T-helper 1 cell treated with Interleukin-12 subunit alpha and Interleukin-12 subunit beta and Interleukin-4 antibody, amounts not matched to agents 30 ng/mL and 1 ng/mL, for 36 hours (primary cell): ENCODE measurements at regions not wholly inside any gene's neighbourhood (a gene's known extent, or its start where the extent isn't known, plus 50 kb on each side); places are given as distances from the start of the nearest gene placed in this dataset.

Source experiments
- intact Hi-C: fragments of 100-400 bp; cut with micrococcal nuclease; formaldehyde crosslinking; loops from one replicate; pipeline ENCODE4 v1.15.1; 2024

DNA sequence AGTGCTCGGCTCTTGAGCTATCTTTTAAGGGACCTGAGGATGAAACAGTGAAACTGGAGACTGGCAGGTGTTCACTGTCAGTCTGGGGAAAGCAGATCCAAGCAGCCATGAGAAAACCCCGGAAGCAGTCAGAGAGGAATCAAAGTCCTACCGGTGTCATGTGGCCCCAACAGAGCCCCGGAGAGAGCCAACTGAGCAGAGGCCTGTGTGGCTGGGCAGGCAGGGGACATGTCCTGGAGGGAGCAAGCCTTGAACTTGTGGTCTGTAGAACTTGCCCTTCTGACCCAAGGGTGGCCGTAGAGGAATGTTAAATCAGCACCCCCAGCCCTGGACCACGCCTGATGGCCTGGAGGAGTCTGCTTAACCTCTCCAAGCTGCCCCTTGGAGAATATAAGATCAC lies 113.7 kb upstream of the ZNF507 start:
- intact Hi-C loops: no loop called here

DNA sequence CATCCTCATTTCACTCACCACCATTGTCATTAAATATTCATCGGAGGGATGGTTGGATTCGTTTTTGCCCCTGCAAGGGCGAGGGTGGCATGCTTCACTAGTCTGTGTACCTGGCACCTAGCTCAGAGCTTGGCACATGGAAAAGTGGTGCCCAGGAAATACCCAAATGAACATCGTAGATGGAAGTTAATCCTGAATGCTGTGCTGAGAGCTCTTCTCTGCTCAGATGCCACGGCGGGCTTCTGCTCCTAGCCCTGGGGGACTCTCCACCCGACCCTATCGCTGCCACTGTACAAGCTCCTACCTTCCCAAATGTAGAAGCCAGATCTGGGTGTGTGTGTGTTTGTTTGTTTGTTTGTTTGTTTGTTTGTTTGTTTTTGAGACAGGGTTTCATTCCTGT lies 113.0 kb upstream of the ZNF507 start:
- intact Hi-C loops: no loop called here

DNA sequence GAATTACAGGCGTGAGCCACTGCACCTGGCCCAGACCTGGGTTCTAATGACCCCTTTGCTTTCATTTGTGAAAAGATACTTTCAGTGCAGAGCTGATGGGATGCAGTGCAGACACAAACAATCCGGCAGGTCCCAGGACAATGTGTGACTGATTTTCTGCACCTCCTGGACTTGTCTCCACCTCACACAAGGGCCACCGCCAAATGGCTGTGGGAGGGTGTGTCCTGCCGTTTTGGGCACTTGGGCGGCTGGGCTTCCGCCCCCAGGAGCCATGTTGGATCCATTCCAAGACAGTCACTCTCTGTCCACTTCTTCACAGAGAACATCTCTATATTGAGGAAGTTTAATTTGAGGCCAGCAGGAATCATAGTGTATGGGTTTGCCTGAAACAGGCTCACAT lies 112.3 kb upstream of the ZNF507 start:
- intact Hi-C loops: no loop called here

DNA sequence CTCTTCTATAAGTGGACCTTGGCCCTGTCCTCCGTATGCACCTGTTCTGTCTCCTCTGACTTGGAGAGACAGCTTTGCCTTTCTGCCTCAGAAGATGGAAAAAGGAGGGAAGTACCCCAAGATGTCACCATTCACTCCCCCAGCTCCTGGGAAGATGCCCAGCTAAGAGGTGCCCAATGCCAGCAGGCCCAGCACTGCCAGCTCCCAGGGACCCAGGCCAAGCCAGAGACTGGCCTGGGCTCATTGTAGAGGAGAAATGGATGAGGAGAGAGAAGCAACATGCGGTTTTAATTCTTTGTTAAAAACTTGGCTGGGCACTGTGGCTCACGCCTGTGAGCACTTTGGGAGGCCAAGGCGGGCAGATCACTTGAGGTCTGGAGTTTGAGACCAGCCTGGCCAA lies 111.5 kb upstream of the ZNF507 start:
- intact Hi-C loops: no loop called here

DNA sequence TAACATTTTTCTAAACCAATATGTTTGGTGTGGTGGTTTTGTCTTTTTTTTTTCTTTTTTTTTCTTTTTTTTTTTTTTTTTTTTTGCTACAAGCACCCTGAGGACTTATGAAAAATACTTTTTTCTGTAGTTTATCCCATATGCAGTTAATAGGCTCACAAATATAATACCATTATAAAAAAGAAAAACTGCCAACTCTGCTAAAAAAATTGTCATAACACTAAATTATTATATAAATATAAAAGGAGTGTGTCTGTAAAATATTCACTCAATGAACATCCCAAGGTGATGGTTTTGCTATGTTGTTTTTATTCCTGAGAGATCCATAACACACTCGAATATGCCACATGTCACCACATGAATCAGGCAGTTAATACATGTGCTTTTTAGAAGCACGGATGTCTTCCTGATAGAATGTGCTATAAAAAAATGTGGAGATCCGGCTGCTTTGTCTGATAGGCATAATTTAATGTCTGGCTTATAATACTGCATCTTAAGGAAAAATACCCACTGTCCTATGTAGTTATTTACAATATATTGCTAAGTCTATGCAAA lies 110.7 kb upstream of the ZNF507 start:
- intact Hi-C loops: no loop called here

DNA sequence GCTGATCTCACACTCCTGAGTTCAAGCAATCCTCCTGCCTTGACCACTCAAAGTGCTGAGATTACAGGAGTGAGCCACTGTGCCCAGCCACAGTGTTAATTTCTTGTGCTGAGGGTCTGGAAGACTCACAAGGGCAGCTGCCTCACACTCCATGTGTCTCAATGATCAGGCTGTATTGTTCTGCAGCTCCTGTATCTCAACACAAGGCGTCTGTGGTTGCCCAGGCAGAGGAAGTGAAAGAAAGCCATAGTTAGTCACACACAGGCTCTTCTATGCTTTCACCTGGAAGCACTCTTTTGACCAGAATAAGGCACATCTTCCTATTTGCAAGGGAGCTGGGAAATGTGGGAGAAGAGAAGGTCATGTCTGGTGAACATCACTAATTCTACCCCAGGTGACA lies 107.3 kb upstream of the ZNF507 start:
- intact Hi-C loops: no loop called here

DNA sequence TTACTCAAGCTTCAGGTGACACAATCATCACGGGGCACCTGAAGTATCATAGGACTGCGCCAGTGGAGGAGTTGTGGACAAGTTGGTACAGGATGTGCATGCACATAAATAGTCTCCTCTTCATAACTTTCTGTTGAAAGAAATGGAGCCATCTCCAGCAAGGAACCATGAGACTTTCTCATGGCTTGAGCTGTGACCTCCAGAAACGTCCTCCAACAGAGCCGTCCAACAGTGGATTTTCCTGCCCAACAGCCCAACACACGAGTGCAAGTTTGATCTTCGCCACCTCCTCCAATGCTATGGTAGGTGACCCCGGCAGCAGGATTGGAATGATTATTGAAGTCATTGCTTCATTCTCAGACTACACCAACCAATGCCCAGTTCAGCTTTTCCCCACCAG lies 105.1 kb upstream of the ZNF507 start:
- intact Hi-C loops: no loop called here

DNA sequence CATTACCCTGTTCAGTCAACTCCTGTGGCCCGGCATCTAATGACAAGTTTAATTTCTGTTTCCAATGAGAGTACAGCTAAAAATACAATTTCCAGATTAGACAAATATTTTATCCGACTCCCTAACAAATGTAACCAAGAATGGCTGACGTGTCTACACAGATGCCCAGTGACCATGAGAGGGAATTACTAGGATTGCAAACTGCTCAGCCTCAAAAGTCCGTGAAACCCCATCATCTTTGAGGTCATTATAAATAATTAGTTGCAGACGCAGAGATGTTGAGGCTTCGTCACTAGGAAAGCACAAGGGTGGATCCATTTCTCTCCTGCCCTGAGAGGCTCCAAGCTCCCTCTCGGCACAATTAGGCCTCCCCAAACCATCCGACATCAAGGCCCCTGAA lies 104.1 kb upstream of the ZNF507 start:
- intact Hi-C loops: no loop called here

DNA sequence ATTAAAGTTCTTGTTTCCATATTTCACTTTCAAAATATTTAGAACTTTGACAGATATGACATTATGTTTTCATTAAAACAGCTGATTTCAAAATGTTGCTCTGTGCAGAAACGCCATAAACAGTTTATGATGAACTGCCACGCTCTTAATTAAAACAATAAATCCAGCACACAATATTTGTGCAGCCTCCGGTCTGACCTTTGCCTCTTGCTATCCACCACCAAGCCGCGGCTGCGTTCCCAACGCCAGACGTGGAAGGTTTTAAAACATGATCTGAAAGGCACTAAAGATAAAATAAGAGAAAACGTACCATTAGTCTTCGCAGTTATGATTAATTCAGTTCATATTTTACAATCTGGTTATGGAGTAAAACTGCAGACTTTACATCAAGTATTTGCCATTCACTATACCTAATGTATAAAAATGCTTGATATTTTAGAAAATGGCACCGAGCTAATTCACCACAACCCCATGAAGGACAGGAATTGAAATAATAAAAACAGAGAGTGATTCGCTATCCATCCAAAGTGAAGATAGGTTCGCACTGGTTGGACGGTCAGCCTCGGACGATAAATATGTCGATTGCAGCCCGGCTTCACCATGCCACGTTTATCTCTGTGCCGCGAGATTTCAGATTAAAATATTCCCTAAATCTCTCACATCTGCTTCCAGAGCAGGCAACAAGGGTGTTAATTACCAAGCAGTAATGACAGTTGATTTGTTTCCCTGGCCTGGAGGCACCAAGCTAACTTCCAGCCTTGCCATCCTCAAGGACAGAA lies 103.3 kb upstream of the ZNF507 start:
- intact Hi-C loops: no loop called here

DNA sequence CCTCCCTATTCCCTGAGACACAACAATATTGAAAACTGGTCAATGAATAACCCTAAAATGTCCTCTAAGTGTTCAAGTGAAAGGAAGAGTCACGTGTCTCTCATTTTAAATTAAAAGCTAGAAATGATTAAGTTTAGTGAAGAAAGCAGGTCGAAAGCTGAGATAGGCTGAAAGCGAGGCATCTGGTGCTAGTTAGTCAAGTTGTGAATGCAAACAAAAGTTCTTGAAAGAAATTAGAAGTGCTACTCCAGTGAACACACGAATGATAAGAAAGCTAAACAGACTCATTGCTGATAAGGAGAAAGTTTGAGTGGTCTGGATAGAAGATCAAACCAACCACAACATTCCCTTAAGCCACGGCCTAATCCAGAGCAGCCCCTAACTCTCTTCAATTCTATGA lies 99.4 kb upstream of the ZNF507 start:
- intact Hi-C loops: no loop called here

DNA sequence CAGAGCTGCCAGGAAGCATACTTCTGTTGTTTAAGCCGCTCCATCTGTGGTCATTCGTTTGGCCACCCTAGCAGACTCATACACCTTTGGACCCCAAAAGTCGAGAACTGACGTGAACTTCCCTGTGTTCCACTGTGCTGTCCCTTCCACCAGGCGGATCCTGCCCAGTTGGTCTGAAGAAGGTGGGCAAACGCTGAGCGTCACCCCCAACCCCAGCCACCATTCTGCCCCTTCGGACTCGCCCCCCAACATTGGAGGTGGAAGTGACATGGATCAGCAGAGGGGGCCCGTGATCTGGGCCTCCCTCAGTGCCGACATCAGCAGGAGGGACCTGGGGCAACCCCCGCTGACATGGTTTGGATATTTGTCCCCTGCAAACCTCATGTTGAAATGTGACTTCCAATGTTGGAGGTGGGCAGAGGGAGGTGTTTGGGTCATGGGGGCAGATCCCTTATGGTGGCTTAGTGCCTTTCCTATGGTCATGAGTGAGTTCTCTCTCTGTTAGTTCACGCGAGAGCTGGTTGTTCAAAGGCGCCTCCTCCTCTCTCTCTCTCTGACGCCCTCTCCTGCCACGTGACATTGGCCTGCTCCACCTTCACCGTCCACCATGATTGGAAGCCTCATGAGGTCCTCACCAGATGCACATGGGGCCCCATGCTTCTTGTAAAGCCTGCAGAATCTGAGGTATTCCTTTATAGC lies 93.6 kb upstream of the ZNF507 start:
- intact Hi-C loops: no loop called here

DNA sequence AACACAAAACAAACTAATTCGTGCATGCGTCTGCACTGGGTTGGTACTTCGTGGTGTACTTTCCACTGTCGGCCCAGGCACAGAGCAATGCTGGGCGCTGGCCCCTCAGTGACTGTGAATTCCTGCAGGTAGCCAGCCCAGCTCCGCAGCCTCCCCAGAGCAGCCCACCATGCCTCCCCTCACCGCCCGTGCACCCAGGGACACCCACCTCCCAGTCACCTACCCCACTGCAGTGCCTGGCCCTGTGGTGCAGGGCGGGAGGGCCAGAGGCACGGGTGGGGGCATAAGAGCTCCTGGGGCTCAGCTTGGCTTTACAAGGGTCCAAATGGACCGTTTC lies 93.1 kb upstream of the ZNF507 start:
- intact Hi-C loops: no loop called here

DNA sequence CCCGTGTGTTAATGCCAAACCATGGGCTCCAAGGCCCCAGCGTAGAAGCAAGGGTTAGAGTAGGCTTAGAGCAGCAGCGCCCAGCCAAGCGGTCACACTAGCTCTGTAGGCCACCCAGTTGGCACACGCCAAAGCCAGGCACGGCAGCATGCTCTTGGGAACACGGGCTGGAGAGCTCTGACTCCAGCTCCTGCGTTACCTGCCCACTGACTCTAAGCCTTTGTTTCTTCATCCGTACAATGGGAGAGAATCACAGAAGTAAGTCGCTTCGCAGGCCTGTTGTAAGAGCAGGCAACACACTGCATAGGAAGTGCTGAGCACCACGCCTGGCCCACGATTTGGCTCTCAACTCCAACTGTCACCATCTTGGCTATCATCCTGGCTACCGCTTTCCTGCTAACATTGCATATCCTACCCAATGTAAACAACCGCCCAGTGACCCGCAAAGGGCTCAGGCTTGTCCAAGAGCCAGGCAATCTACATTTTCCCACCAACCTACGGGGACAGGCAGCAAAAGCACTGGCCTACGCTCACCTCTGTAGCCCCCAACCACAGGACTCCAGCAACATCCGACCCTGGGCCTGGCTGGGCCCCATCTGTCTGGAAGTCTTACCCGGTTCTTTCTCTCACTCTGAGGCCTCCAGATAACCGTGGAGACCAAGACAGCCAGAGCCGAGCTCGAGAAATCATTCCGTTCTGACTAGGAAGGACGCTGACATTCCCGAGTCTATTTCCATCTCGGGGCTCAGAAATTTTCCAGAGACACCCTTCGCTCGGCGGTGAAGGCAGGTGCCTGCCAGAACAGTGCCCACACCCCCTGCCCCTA lies 91.5 kb upstream of the ZNF507 start:
- intact Hi-C loops: no loop called here

DNA sequence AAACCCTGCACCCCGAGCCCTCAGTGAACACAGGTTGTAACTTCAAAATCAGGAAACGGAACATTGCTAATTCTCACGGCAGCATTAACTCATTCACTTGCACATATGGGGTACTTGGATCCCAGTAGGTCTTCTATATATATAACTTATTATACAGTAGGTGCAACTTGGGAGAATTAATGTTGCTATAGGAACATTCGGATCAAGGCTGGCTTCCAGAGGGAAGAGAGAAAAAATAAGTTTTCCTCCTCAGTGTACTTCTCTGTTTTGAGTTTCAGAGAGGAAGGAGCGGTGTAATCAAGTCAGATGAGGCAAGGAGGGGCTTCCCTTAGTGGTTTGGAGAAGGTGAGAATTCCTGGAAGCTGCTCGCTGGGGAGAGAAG lies 90.9 kb upstream of the ZNF507 start:
- intact Hi-C loops: no loop called here

DNA sequence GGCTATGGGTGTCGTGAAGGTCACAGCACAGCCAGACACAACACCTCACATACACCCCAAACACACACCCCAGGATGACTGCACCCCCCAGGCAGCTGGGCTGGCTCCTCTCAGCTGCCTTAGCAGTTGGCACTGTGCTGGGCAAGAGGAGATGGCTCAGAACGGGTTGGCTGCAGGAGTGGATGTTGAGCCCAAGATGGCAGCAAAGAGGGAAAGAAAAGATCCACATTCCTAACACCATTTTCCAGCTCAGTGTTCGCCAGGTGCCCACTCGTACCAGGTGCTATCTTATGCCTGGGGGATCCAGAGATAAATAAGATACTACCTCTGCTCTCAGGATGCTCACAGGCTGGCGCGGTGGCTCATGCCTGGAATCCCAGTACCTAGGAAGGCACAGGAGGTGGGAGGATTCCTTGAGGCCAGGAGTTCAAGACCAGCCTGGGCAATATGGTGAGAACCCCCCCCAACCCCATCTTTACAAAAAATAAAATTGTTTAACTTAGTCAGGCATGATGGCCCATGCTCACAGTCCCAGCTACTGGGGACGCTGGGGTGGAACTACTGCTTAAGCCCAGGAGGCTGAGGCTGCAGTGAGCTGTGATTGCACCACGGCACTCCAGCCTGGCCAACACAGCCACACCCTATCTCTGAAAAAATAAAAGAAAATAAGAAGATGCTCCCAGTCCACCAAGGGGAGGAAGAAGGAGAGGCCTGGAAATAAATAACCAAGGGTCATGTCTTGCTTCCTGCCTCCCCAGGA lies 89.7 kb upstream of the ZNF507 start:
- intact Hi-C loops: no loop called here

DNA sequence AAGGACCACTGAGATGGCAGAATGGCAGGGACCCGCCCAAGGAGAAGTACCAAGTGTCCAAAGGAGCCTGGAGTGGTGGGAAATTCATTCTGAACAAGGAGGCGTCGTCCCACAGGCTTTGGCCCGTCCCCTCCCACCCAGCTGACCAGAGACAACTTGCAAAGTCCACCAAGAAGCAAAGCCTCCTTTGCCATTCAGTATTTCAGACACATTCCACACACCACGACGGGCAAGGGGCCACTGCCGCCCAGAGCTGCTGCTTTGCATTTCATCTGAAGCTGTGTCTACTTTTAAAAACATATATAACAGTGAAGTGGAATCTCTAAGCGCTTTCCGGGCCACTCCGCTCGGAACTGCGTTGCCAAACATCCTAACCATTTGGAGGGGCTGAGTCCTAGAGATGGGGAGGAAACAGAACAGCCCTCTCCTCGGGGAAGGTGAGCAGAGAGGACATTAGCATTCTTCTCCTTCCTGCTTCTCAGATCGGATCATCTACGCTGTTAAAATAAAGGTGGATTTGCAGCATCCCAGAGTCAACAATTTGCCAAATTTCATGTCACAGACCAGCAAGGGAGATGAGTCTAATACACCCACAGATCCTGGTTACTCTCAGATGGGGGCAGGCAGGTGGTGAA lies 89.0 kb upstream of the ZNF507 start:
- intact Hi-C loops: no loop called here

DNA sequence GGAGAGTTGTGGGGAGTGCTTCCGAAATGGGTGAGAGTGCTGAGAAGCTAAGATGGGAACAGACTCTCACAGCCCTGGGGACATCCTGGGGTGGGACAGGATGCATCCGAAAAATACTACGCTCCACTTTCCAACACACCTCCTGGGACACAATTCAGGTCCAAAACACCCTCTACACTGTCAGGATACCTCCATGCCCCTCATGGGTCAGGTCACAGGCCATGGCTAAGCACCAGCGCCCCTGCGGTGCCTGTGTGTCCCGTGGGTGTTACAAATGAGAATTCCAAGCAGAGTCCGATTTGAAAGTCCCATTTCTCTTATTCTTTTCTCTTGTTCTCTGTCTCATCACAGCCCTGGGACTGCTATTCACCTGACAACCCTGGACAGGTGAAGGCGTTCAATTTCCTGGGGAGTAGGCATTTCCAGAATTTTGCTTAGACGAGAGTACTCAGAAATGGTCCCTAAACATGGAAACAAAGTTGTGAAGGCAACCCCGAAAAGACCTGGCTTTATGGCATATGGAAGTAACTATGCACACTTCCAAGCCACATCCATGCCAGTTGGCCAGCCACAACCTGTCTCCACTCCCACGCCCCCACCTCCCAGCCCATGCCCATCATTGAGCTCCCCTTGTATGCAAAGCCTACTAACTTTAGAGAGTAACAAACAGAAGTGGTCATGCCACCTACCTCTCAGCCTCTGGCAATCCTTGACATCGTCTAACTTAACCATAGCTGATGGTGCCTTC lies 87.9 kb upstream of the ZNF507 start:
- intact Hi-C loops: no loop called here

DNA sequence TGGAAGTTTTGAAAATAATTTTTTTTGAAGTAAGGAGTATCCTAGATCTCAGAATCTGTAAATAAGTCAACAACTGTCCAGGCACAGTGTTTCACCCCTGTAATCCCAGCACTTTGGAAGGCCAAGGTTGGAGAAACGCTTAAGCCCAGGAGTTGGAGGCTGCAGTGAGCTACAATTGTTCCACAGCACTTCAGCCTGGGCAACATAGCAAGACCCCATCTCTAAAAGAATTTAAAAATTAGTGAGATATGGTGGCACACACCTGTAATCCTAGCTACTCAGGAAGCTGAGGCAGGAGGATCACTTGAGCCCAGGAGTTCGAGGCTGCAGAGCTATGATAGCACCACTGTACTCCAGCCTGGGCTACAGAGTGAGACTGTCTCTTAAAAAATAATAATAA lies 87.2 kb upstream of the ZNF507 start:
- intact Hi-C loops: no loop called here

DNA sequence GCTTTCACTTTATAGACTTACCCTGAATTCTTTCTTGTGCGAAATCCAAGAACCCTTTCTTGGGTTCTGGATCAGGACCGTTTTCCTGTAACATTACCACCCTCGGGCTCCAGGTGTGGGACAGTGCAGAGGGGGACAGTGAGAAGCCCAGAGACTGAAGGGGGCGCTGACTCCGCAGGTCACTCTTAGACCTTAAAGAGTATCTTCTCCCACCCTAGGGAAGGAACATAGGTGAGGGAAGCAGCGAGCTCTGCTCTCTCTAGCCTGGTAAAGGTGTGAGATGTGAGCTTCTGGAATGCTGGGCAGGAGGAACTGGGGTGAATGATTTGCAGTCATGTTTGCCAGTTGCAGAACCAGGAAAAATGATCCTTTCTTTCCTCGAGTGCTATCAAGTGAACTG lies 80.8 kb upstream of the ZNF507 start:
- intact Hi-C loops: no loop called here

DNA sequence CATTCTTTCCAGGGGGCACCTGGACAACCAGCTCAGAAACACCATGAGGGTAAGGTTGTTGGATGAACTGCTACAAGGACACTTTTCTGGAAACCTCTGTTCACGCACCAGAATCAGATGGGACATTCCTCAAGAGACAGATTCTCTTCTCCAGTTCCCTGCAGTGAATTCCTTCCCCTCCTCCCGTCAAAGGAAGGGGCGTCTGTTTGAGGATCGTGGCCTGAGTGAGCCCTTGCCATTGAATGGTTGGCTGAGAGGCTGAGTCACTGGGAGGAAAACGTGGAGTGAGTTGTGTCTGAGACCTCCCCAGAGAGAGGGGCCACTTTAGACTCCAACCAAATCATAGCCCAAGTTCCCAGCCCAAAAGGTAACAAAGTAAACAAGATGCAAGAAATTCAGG lies 79.4 kb upstream of the ZNF507 start:
- intact Hi-C loops: no loop called here
